Osteoblast (primary cell): ENCODE measurements at regions not wholly inside any gene's neighbourhood (a gene's known extent, or its start where the extent isn't known, plus 50 kb on each side); places are given as distances from the start of the nearest gene placed in this dataset.
"Not testable (repeated sequence)": the region's sequence is repeated elsewhere in the genome, so short reads cannot be mapped to it uniquely, and the experiment has no call there.

Experiments
- DNase-seq: peaks from one replicate; pipeline ENCODE4 v3.0.0; 2011; ENCODE audit warnings: low spot score, mixed read lengths; ENCODE audit not compliant: insufficient read length; ENCODE audit errors: missing footprints
- H2AFZ ChIP-seq: 2 replicates; pipeline ENCODE4 v1.6.0; 2011; ENCODE audit warnings: mild to moderate bottlenecking, low read length
- H3K27ac ChIP-seq: 2 replicates; pipeline ENCODE4 v1.5.1; 2011; ENCODE audit warnings: mild to moderate bottlenecking, low read depth, low read length, moderate library complexity
- H3K27me3 ChIP-seq: 2 replicates; pipeline ENCODE4 v1.6.0; 2012; ENCODE audit warnings: mild to moderate bottlenecking, control low read depth, inconsistent platforms, low read length, moderate library complexity; ENCODE audit not compliant: insufficient read depth
- H3K36me3 ChIP-seq: 2 replicates; pipeline ENCODE4 v1.5.1; 2011; ENCODE audit warnings: mild to moderate bottlenecking, low read length, control low read depth, moderate library complexity; ENCODE audit not compliant: insufficient read depth
- H3K4me1 ChIP-seq: 2 replicates; pipeline ENCODE4 v1.5.1; 2011; ENCODE audit warnings: mild to moderate bottlenecking, low read length, control low read depth, moderate library complexity; ENCODE audit not compliant: insufficient read depth
- H3K4me2 ChIP-seq: 2 replicates; pipeline ENCODE4 v1.6.0; 2011; ENCODE audit warnings: mild to moderate bottlenecking, low read length; ENCODE audit not compliant: insufficient read depth
- H3K4me3 ChIP-seq: fragments of 200-600 bp; sonication (generic); 3 replicates; pipeline ENCODE4 v1.5.1; 2012; ENCODE audit warnings: mild to moderate bottlenecking, low read length, inconsistent platforms; ENCODE audit not compliant: insufficient read depth
- H3K79me2 ChIP-seq: 2 replicates; pipeline ENCODE4 v1.6.0; 2012; ENCODE audit warnings: mild to moderate bottlenecking, low read length, control low read depth, inconsistent platforms; ENCODE audit not compliant: insufficient read depth
- H3K9me3 ChIP-seq: 2 replicates; pipeline ENCODE4 v1.5.1; 2011; ENCODE audit warnings: low read depth, low read length, control low read depth
- H4K20me1 ChIP-seq: 2 replicates; pipeline ENCODE4 v1.6.0; 2012; ENCODE audit warnings: mild to moderate bottlenecking, low read length, control low read depth; ENCODE audit not compliant: insufficient read depth
- CTCF ChIP-seq: IDR thresholded peaks from 2 replicates; pipeline ENCODE4 v1.5.1; 2011; ENCODE audit warnings: mild to moderate bottlenecking, low read depth, low read length, moderate library complexity; ENCODE audit errors: extremely low read depth

GRCh38 chr1:102531036-102531435 lies 534.3 kb upstream of the OLFM3 start:
- Histone ChIP-seq H3K4me2 (no peak overlapping the region), H3K36me3 (no peaks in the 10 kb centered on the region), H3K27me3 (no peaks in the 10 kb centered on the region), H2AFZ (no peak overlapping the region), H3K27ac (no peak overlapping the region), H3K4me1 (no peaks in the 10 kb centered on the region), H4K20me1 (no peaks in the 10 kb centered on the region), H3K4me3 (no peak overlapping the region), H3K79me2 (no peaks in the 10 kb centered on the region), H3K9me3 (no peaks in the 10 kb centered on the region)
- TF ChIP-seq CTCF = no peak
- DNase-seq = no peak

DNA sequence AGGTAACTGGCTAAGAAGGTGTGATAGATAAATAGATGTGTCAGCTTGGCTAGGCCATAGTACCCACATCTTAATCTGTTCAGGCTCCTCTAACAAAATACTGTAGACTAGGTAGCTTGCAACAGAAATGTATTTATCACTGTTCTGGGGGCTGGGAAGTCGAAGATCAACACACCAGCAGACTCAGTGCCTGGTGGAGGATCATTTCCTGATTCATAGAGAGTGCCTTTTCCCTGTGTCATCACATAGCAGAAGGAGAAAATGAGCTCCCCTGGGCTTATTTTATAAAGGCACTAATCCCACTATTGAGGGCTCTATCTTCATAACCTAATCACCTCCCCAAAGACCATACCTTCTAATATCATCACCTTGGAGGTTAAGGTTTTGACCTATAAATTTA lies 532.7 kb upstream of the OLFM3 start:
- Histone ChIP-seq H3K27me3 (no peaks in the 10 kb centered on the region), H3K4me2 (no peak overlapping the region), H3K9me3 (no peaks in the 10 kb centered on the region), H3K4me3 (no peak overlapping the region), H3K36me3 (no peaks in the 10 kb centered on the region), H3K27ac (no peak overlapping the region), H2AFZ (no peak overlapping the region), H3K4me1 (no peaks in the 10 kb centered on the region), H4K20me1 (no peaks in the 10 kb centered on the region), H3K79me2 (no peaks in the 10 kb centered on the region)
- DNase-seq = no peak
- TF ChIP-seq CTCF = no peak

- Histone ChIP-seq H3K4me3 (no peak overlapping the region), H3K27me3 (no peaks in the 10 kb centered on the region), H3K27ac (no peak overlapping the region), H3K36me3 (no peaks in the 10 kb centered on the region), H3K9me3 (peaks cover 3% of the 10 kb centered on the region), H3K4me2 (no peak overlapping the region), H2AFZ (no peak overlapping the region), H3K79me2 (no peaks in the 10 kb centered on the region), H3K4me1 (no peaks in the 10 kb centered on the region), H4K20me1 (no peaks in the 10 kb centered on the region)
- TF ChIP-seq CTCF = no peak
- DNase-seq = no peak
These were observed 504.0 kb upstream of the OLFM3 start for GRCh38 chr1:102500758-102501157.

DNA sequence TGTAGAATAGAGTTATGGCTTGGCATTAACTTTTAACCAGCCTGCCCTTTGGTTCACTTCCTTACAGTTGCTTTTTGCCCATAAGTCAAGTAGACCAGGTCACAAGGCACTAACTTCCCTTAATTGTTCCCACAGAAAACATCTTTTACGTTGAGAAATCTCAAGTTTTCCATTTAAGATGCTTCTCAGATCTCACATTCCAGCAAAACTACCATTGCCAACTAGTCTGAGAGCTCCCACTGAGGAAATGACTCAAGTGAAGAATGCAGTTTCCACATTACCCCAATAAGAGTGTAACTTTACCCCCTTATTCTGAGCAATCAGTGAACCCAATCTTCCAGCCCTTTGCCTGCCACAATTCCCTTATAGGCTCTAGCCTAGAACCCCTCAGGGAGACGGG lies 502.2 kb upstream of the OLFM3 start:
- Histone ChIP-seq H4K20me1 (no peaks in the 10 kb centered on the region), H2AFZ (no peak overlapping the region), H3K27me3 (no peaks in the 10 kb centered on the region), H3K4me1 (no peaks in the 10 kb centered on the region), H3K36me3 (no peaks in the 10 kb centered on the region), H3K27ac (no peak overlapping the region), H3K4me2 (no peak overlapping the region), H3K79me2 (no peaks in the 10 kb centered on the region), H3K4me3 (no peak overlapping the region), H3K9me3 (peaks cover 3% of the 10 kb centered on the region)
- no peak for DNase-seq
- TF ChIP-seq CTCF = no peak

- not testable (repeated sequence) for H3K9me3 ChIP-seq, H3K27ac ChIP-seq, H3K4me3 ChIP-seq, DNase-seq, H3K79me2 ChIP-seq, H3K36me3 ChIP-seq, H4K20me1 ChIP-seq, H2AFZ ChIP-seq, H3K27me3 ChIP-seq, H3K4me1 ChIP-seq, H3K4me2 ChIP-seq
These were observed 501.1 kb upstream of the OLFM3 start for GRCh38 chr1:102497810-102498209.
